K562 (cell line): ENCODE measurements at regions not wholly inside any gene's neighbourhood (a gene's known extent, or its start where the extent isn't known, plus 50 kb on each side); places are given as distances from the start of the nearest gene placed in this dataset.

Experiments
- ARID1B ChIP-seq: fragments of 450-650 bp; IDR thresholded peaks from 2 replicates; pipeline ENCODE4 v1.6.1; 2016; ENCODE audit warnings: antibody characterized with exemption, mild to moderate bottlenecking, inconsistent platforms
- ARID2 ChIP-seq: fragments of 450-650 bp; IDR thresholded peaks from 2 replicates; pipeline ENCODE4 v1.6.1; 2017; ENCODE audit warnings: antibody characterized with exemption, mild to moderate bottlenecking
- ATF3 ChIP-seq, 2 experiments: fragments of 450-650 bp in 1 of 2; sonication (generic) in 1 of 2; formaldehyde crosslinking in 1 of 2; IDR thresholded peaks in 1 of 2; conservative IDR thresholded peaks in 1 of 2; 2 replicates each; pipeline versions ENCODE4 v1.6.1 to v1.8.1; 2016 to 2023; ENCODE audit warnings: mild to moderate bottlenecking in 2 of 2, moderate library complexity in 2 of 2, inconsistent platforms in 1 of 2, missing genetic modification reagents in 1 of 2
- CEBPB ChIP-seq: fragments of 450-650 bp; IDR thresholded peaks from 2 replicates; pipeline ENCODE4 v1.6.1; 2016; ENCODE audit warnings: missing genetic modification characterization, missing compliant biosample characterization
- CEBPG ChIP-seq, 3 experiments: fragments of 200-800 bp in 1 of 3; sonication (Bioruptor generic) in 1 of 3; sonication (generic) in 1 of 3; formaldehyde crosslinking in 1 of 3; IDR thresholded peaks in 2 of 3; conservative IDR thresholded peaks in 1 of 3; 2 replicates each; pipeline versions ENCODE4 v1.6.1 to v1.8.0; 2016 to 2022; ENCODE audit warnings: missing compliant biosample characterization in 2 of 3, missing genetic modification characterization in 2 of 3, mild to moderate bottlenecking in 1 of 3, missing genetic modification reagents in 1 of 3
- CXXC5 ChIP-seq: fragments of 250-450 bp; sonication (Bioruptor Pico); IDR thresholded peaks from 2 replicates; pipeline ENCODE4 v1.8.0; 2022; ENCODE audit warnings: inconsistent platforms, mild to moderate bottlenecking, moderate library complexity
- ESRRA ChIP-seq: fragments of 450-650 bp; IDR thresholded peaks from 2 replicates; pipeline ENCODE4 v1.6.1; 2014; ENCODE audit warnings: low read depth, mild to moderate bottlenecking, moderate library complexity, borderline replicate concordance
- HMG20B ChIP-seq: fragments of 250-450 bp; sonication (Bioruptor Pico); IDR thresholded peaks from 2 replicates; pipeline ENCODE4 v1.5.0; 2021; ENCODE audit warnings: mild to moderate bottlenecking
- MBD2 ChIP-seq: sonication (generic); IDR thresholded peaks from 2 replicates; pipeline ENCODE4 v1.6.1; 2016; ENCODE audit warnings: low read depth, borderline replicate concordance
- MTA2 ChIP-seq: fragments of 450-650 bp; IDR thresholded peaks from 2 replicates; pipeline ENCODE4 v1.6.1; 2016; ENCODE audit warnings: low read depth
- NELFE ChIP-seq: IDR thresholded peaks from 2 replicates; pipeline ENCODE4 v1.6.1; 2011; ENCODE audit warnings: mild to moderate bottlenecking; ENCODE audit not compliant: insufficient read depth, insufficient read length
- SFPQ ChIP-seq: fragments of 200-400 bp; formaldehyde crosslinking; IDR thresholded peaks from 2 replicates; pipeline ENCODE4 v1.6.1; 2017; ENCODE audit warnings: mild to moderate bottlenecking, low read depth, low read length, moderate library complexity
- SMARCA4 ChIP-seq: fragments of 450-650 bp; IDR thresholded peaks from 2 replicates; pipeline ENCODE4 v1.6.1; 2016
- SNRNP70 ChIP-seq: fragments of 200-400 bp; formaldehyde crosslinking; optimal IDR thresholded peaks from 2 replicates; pipeline ENCODE3; 2017; ENCODE audit warnings: low read depth, low read length
- SOX6 ChIP-seq: fragments of 450-650 bp; IDR thresholded peaks from 2 replicates; pipeline ENCODE4 v1.6.1; 2014; ENCODE audit warnings: mild to moderate bottlenecking
- UBTF ChIP-seq, 2 experiments: IDR thresholded peaks; 2 replicates each; pipeline ENCODE4 v1.6.1; 2012; ENCODE audit warnings: improper control_type of control experiment in 2 of 2, low read depth in 2 of 2, low read length in 2 of 2, borderline replicate concordance in 1 of 2
- ZNF133 ChIP-seq: fragments of 250-450 bp; sonication (Bioruptor Pico); IDR thresholded peaks from 2 replicates; pipeline ENCODE4 v1.4.0; 2020; ENCODE audit warnings: mild to moderate bottlenecking
- ZNF766 ChIP-seq: fragments of 200-800 bp; sonication (Bioruptor generic); conservative IDR thresholded peaks from 2 replicates; pipeline ENCODE4 v1.6.1; 2016; ENCODE audit warnings: missing genetic modification characterization, missing compliant biosample characterization
- ZNF830 ChIP-seq: fragments of 250-450 bp; sonication (Bioruptor Pico); IDR thresholded peaks from 2 replicates; pipeline ENCODE4 v1.5.0; 2021; ENCODE audit warnings: mild to moderate bottlenecking
- TF ChIP-seq, protein P1 (sequence below): fragments of 150-350 bp; conservative IDR thresholded peaks from 2 replicates; pipeline ENCODE4 v1.6.1; 2014; ENCODE audit warnings: low read length

DNA sequence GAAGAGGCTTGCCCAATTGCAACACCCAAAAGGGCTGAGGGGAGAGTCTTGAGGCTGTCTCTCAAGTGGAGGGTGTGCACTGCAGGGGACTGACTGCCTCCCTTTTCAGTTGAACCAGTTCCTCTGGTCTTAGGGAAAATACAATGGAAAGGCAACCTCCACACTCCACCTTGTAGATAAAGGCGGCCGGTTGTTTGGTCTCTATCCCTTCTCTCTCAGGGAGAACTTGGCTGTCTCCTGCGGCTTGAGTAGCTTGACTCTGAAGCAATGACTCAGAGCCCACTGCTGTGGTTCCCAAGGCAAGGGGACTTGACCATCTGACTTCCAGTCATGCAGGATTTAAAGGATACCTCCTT is 143.2 kb upstream of the UMPS start (continued):
- peak; percentile 50 to 71; a peak in 2 of 4 replicates for TF ChIP-seq UBTF (IDR thresholded peaks at IDR 0.05; ENCODE audit: borderline replicate concordance in 1 of 2, low read depth in 2 of 2, low read length in 2 of 2)
- TF ChIP-seq SMARCA4, result 0 out of 2 replicates have a peak, but pooled peaks have one; percentile 15
- TF ChIP-seq ARID2, result no peak
- TF ChIP-seq SNRNP70, result no peak
- TF ChIP-seq MBD2, result no peak
- TF ChIP-seq ZNF133 (CRISPR knock-in tag), result no peak
- TF ChIP-seq CEBPG (CRISPR knock-in tag; IDR thresholded peaks at IDR 0.05), result no peak
- peak in 1 of 2 experiments; percentile 21; a peak in 1 of 4 replicates for TF ChIP-seq CEBPG (tag; conservative IDR thresholded peaks at IDR 0.05 in 1 of 2, IDR thresholded peaks at IDR 0.05 in 1 of 2)
- no peak for TF ChIP-seq ZNF766
- no peak for TF ChIP-seq HMG20B (CRISPR knock-in tag)
- TF ChIP-seq ZNF830, result no peak
- no peak for TF ChIP-seq ESRRA
- TF ChIP-seq SFPQ, result no peak
- peak; percentile 24; the same call in 1 of the 2 replicates for TF ChIP-seq ARID1B
- TF ChIP-seq, protein P1, sequence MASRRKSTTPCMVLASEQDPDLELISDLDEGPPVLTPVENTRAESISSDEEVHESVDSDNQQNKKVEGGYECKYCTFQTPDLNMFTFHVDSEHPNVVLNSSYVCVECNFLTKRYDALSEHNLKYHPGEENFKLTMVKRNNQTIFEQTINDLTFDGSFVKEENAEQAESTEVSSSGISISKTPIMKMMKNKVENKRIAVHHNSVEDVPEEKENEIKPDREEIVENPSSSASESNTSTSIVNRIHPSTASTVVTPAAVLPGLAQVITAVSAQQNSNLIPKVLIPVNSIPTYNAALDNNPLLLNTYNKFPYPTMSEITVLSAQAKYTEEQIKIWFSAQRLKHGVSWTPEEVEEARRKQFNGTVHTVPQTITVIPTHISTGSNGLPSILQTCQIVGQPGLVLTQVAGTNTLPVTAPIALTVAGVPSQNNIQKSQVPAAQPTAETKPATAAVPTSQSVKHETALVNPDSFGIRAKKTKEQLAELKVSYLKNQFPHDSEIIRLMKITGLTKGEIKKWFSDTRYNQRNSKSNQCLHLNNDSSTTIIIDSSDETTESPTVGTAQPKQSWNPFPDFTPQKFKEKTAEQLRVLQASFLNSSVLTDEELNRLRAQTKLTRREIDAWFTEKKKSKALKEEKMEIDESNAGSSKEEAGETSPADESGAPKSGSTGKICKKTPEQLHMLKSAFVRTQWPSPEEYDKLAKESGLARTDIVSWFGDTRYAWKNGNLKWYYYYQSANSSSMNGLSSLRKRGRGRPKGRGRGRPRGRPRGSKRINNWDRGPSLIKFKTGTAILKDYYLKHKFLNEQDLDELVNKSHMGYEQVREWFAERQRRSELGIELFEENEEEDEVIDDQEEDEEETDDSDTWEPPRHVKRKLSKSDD, result no peak
- TF ChIP-seq NELFE, result no peak
- TF ChIP-seq ATF3 (IDR thresholded peaks at IDR 0.05), result peak; percentile 39
- no peak for TF ChIP-seq ATF3 (CRISPR knock-in tag; conservative IDR thresholded peaks at IDR 0.05)
- no peak for TF ChIP-seq CXXC5 (CRISPR knock-in tag)
- no peak; the same call in 1 of the 2 replicates for TF ChIP-seq SOX6
- TF ChIP-seq MTA2, result no peak
- peak; percentile 72 for TF ChIP-seq CEBPB (tag)
